ENCODE measurements at regions not wholly inside any gene's neighbourhood (a gene's known extent, or its start where the extent isn't known, plus 50 kb on each side); places are given as distances from the start of the nearest gene placed in this dataset.

GRCh38 chr1:245079021-245079609, 75.7 kb upstream of the KIF26B start:
- CTCF ChIA-PET = interaction anchor here (0.6 to 1.5 kb wide), 4 partner anchors 71 to 1370 kb away, joined by 3 to 4 read pairs (median 3); no protein-coding TSS in a partner anchor
- TF ChIP-seq CTCF (IDR thresholded peaks at IDR 0.05; ENCODE audit: low read depth, low read length) = peak; percentile 93
- Histone ChIP-seq H3K27me3 (ENCODE audit: control insufficient read depth, insufficient read depth, low read length) (no peaks in the 10 kb centered on the region), H3K4me3 (ENCODE audit: low read depth, low read length) (no peak overlapping the region), H3K27ac (ENCODE audit: low read depth, low read length) (no peak overlapping the region), H3K9me3 (ENCODE audit: control insufficient read depth, insufficient read depth, low read length) (0 out of 2 replicates have a peak, but pooled peaks cover 2% of the 10 kb centered on the region)
- DNase-seq (ENCODE audit: low read depth, low spot score) = no peak
- POLR2A ChIA-PET = no interaction called here

GRCh38 chr1:245074898-245075297, 79.9 kb upstream of the KIF26B start:
- Histone ChIP-seq H3K4me3 (ENCODE audit: low read depth, low read length) (no peak overlapping the region), H3K27ac (ENCODE audit: low read depth, low read length) (no peak overlapping the region), H3K27me3 (ENCODE audit: control insufficient read depth, insufficient read depth, low read length) (no peaks in the 10 kb centered on the region), H3K9me3 (ENCODE audit: control insufficient read depth, insufficient read depth, low read length) (peaks cover 5% of the 10 kb centered on the region; the same call in 1 of the 2 replicates)
- ChIA-PET CTCF (interaction anchor here (0.5 to 2.9 kb wide), 3 partner anchors 9 to 66 kb away, joined by 4 to 15 read pairs (median 4); no protein-coding TSS in a partner anchor), POLR2A (no interaction called here)
- DNase-seq (ENCODE audit: low read depth, low spot score) = no peak
- no peak for TF ChIP-seq CTCF (IDR thresholded peaks at IDR 0.05; ENCODE audit: low read depth, low read length)

- Histone ChIP-seq H3K27me3 (ENCODE audit: control insufficient read depth, insufficient read depth, low read length) (no peaks in the 10 kb centered on the region), H3K9me3 (ENCODE audit: control insufficient read depth, insufficient read depth, low read length) (peaks cover 5% of the 10 kb centered on the region; the same call in 1 of the 2 replicates), H3K27ac (ENCODE audit: low read depth, low read length) (no peak overlapping the region), H3K4me3 (ENCODE audit: low read depth, low read length) (no peak overlapping the region)
- DNase-seq (ENCODE audit: low read depth, low spot score) = no peak
- no peak for TF ChIP-seq CTCF (IDR thresholded peaks at IDR 0.05; ENCODE audit: low read depth, low read length)
- ChIA-PET CTCF (interaction anchor here (0.5 to 2.9 kb wide), 7 partner anchors 10 to 470 kb away, joined by 3 to 15 read pairs (median 4); no protein-coding TSS in a partner anchor), POLR2A (interaction anchor here (0.6 kb wide), 1 partner anchor 1508 kb away, joined by 3 read pairs; no protein-coding TSS in a partner anchor)
These were observed 80.5 kb upstream of the KIF26B start for GRCh38 chr1:245074232-245074747.

- Histone ChIP-seq H3K9me3 (ENCODE audit: control insufficient read depth, insufficient read depth, low read length) (peaks cover 5% of the 10 kb centered on the region; the same call in 1 of the 2 replicates), H3K27me3 (ENCODE audit: control insufficient read depth, insufficient read depth, low read length) (no peaks in the 10 kb centered on the region), H3K4me3 (ENCODE audit: low read depth, low read length) (no peak overlapping the region), H3K27ac (ENCODE audit: low read depth, low read length) (no peak overlapping the region)
- DNase-seq (ENCODE audit: low read depth, low spot score) = no peak
- no peak for TF ChIP-seq CTCF (IDR thresholded peaks at IDR 0.05; ENCODE audit: low read depth, low read length)
- CTCF ChIA-PET = interaction anchor here (2.3 kb wide), 1 partner anchor 28 kb away, joined by 12 read pairs; no protein-coding TSS in a partner anchor
- POLR2A ChIA-PET = no interaction called here
These were observed 83.8 kb upstream of the KIF26B start for GRCh38 chr1:245070836-245071615.

Measured in AG04450 (cell line).